ENCODE measurements at regions not wholly inside any gene's neighbourhood (a gene's known extent, or its start where the extent isn't known, plus 50 kb on each side); places are given as distances from the start of the nearest gene placed in this dataset.

GRCh38 chr13:33376212-33376611 lies 90.7 kb upstream of the STARD13 start:
- Mint-ChIP-seq H3K36me3 (ENCODE audit: low read depth) (no peaks in the 10 kb centered on the region), H3K9me3 (ENCODE audit: low read depth) (no peaks in the 10 kb centered on the region), H3K27ac (no peak overlapping the region), H3K4me3 (no peak overlapping the region), H3K4me1 (no peaks in the 10 kb centered on the region), H3K27me3 (peaks cover 4% of the 10 kb centered on the region)
- no peak for DNase-seq
- CTCF ChIA-PET = interaction anchor here (0.6 kb wide), 1 partner anchor 512 kb away, joined by 3 read pairs; no protein-coding TSS in a partner anchor
- POLR2A ChIA-PET = no interaction called here
- intact Hi-C loops (cut with DNase I, micrococcal nuclease) = no loop called here
- ATAC-seq = no peak

- Mint-ChIP-seq H3K27ac (no peak overlapping the region), H3K9me3 (ENCODE audit: low read depth) (no peaks in the 10 kb centered on the region), H3K4me3 (no peak overlapping the region), H3K36me3 (ENCODE audit: low read depth) (no peaks in the 10 kb centered on the region), H3K4me1 (no peaks in the 10 kb centered on the region), H3K27me3 (peaks cover 4% of the 10 kb centered on the region)
- intact Hi-C loops (cut with DNase I, micrococcal nuclease) = no loop called here
- ChIA-PET POLR2A (no interaction called here), CTCF (no interaction called here)
- DNase-seq (no peak), ATAC-seq (no peak)
Observed at GRCh38 chr13:33377411-33377810, 91.9 kb upstream of the STARD13 start.

- Mint-ChIP-seq H3K27ac (no peak overlapping the region), H3K36me3 (ENCODE audit: low read depth) (no peaks in the 10 kb centered on the region), H3K4me1 (no peaks in the 10 kb centered on the region), H3K4me3 (no peak overlapping the region), H3K9me3 (ENCODE audit: low read depth) (no peaks in the 10 kb centered on the region), H3K27me3 (peaks cover 4% of the 10 kb centered on the region)
- POLR2A ChIA-PET = no interaction called here
- ATAC-seq (no peak), DNase-seq (no peak)
- intact Hi-C loops (cut with DNase I, micrococcal nuclease) = no loop called here
- CTCF ChIA-PET = no interaction called here
Observed at GRCh38 chr13:33377825-33378224, 92.3 kb upstream of the STARD13 start.

- intact Hi-C loops (cut with DNase I, micrococcal nuclease) = no loop called here
- DNase-seq = no peak
- Mint-ChIP-seq H3K36me3 (ENCODE audit: low read depth) (no peaks in the 10 kb centered on the region), H3K27me3 (peaks cover 5% of the 10 kb centered on the region), H3K4me1 (no peaks in the 10 kb centered on the region), H3K4me3 (no peak overlapping the region), H3K27ac (no peak overlapping the region), H3K9me3 (ENCODE audit: low read depth) (no peaks in the 10 kb centered on the region)
- ATAC-seq = no peak
- ChIA-PET CTCF (no interaction called here), POLR2A (no interaction called here)
Observed at GRCh38 chr13:33379608-33380007, 94.1 kb upstream of the STARD13 start.

GRCh38 chr13:33380487-33381079 lies 95.0 kb upstream of the STARD13 start:
- no peak overlapping the region for H3K4me3 Mint-ChIP-seq
- POLR2A ChIA-PET = no interaction called here

GRCh38 chr13:33381180-33381579 lies 95.6 kb upstream of the STARD13 start:
- H3K4me1 Mint-ChIP-seq = no peaks in the 10 kb centered on the region
- POLR2A ChIA-PET = no interaction called here
- no peak overlapping the region for H3K27ac Mint-ChIP-seq
- H3K27me3 Mint-ChIP-seq = peaks cover 5% of the 10 kb centered on the region
- no peaks in the 10 kb centered on the region for H3K9me3 Mint-ChIP-seq (ENCODE audit: low read depth)
- no peak overlapping the region for H3K4me3 Mint-ChIP-seq
- DNase-seq (no peak), ATAC-seq (no peak)
- intact Hi-C loops (cut with DNase I, micrococcal nuclease) = no loop called here
- CTCF ChIA-PET = interaction anchor here (0.6 kb wide), 1 partner anchor 31 kb away, joined by 3 read pairs; no protein-coding TSS in a partner anchor
- H3K36me3 Mint-ChIP-seq (ENCODE audit: low read depth) = no peaks in the 10 kb centered on the region

More at GRCh38 chr13:33380487-33381079, 95.0 kb upstream of the STARD13 start:
- Mint-ChIP-seq H3K36me3 (ENCODE audit: low read depth) (no peaks in the 10 kb centered on the region), H3K4me1 (no peaks in the 10 kb centered on the region), H3K27me3 (peaks cover 5% of the 10 kb centered on the region), H3K27ac (no peak overlapping the region), H3K9me3 (ENCODE audit: low read depth) (no peaks in the 10 kb centered on the region)
- ATAC-seq (no peak), DNase-seq (no peak)
- CTCF ChIA-PET = interaction anchor here (0.6 kb wide), 1 partner anchor 31 kb away, joined by 3 read pairs; no protein-coding TSS in a partner anchor
- intact Hi-C loops (cut with DNase I, micrococcal nuclease) = no loop called here

GRCh38 chr13:33381906-33382305 lies 96.4 kb upstream of the STARD13 start:
- DNase-seq (no peak), ATAC-seq (no peak)
- Mint-ChIP-seq H3K9me3 (ENCODE audit: low read depth) (no peaks in the 10 kb centered on the region), H3K4me1 (no peaks in the 10 kb centered on the region), H3K4me3 (no peak overlapping the region), H3K27ac (no peak overlapping the region), H3K36me3 (ENCODE audit: low read depth) (no peaks in the 10 kb centered on the region), H3K27me3 (peaks cover 4% of the 10 kb centered on the region)
- intact Hi-C loops (cut with DNase I, micrococcal nuclease) = no loop called here
- ChIA-PET CTCF (no interaction called here), POLR2A (no interaction called here)

- DNase-seq (no peak), ATAC-seq (no peak)
- Mint-ChIP-seq H3K36me3 (ENCODE audit: low read depth) (no peaks in the 10 kb centered on the region), H3K27ac (no peak overlapping the region), H3K27me3 (peaks cover 2% of the 10 kb centered on the region), H3K4me1 (no peaks in the 10 kb centered on the region), H3K4me3 (no peak overlapping the region), H3K9me3 (ENCODE audit: low read depth) (no peaks in the 10 kb centered on the region)
- intact Hi-C loops (cut with DNase I, micrococcal nuclease) = no loop called here
- ChIA-PET POLR2A (no interaction called here), CTCF (no interaction called here)
Observed at GRCh38 chr13:33383724-33384577, 98.4 kb upstream of the STARD13 start.

GRCh38 chr13:33388286-33388998 lies 102.9 kb upstream of the STARD13 start:
- intact Hi-C loops (cut with DNase I, micrococcal nuclease) = no loop called here
- H3K36me3 Mint-ChIP-seq (ENCODE audit: low read depth) = no peaks in the 10 kb centered on the region
- no peak overlapping the region for H3K4me3 Mint-ChIP-seq
- no peak overlapping the region for H3K27ac Mint-ChIP-seq
- no peaks in the 10 kb centered on the region for H3K9me3 Mint-ChIP-seq (ENCODE audit: low read depth)
- no peak for DNase-seq
- POLR2A ChIA-PET = no interaction called here
- H3K27me3 Mint-ChIP-seq = no peaks in the 10 kb centered on the region
- no peak for ATAC-seq
- H3K4me1 Mint-ChIP-seq = no peaks in the 10 kb centered on the region
- CTCF ChIA-PET = interaction anchor here (0.6 to 0.7 kb wide), 2 partner anchors 132 to 416 kb away, joined by 3 read pairs; no protein-coding TSS in a partner anchor

- no peak for DNase-seq
Observed at GRCh38 chr13:33392794-33393405, 107.3 kb upstream of the STARD13 start.

GRCh38 chr13:33394294-33394932 lies 108.9 kb upstream of the STARD13 start:
- CTCF ChIA-PET = interaction anchor here (0.9 kb wide), 1 partner anchor 134 kb away, joined by 3 read pairs; no protein-coding TSS in a partner anchor
- H3K27me3 Mint-ChIP-seq = peaks cover 8% of the 10 kb centered on the region
- no peak overlapping the region for H3K4me3 Mint-ChIP-seq
- H3K36me3 Mint-ChIP-seq (ENCODE audit: low read depth) = no peaks in the 10 kb centered on the region
- H3K9me3 Mint-ChIP-seq (ENCODE audit: low read depth) = no peaks in the 10 kb centered on the region
- H3K4me1 Mint-ChIP-seq = no peaks in the 10 kb centered on the region
- POLR2A ChIA-PET = no interaction called here
- no peak overlapping the region for H3K27ac Mint-ChIP-seq
- ATAC-seq = no peak
- intact Hi-C loops (cut with DNase I, micrococcal nuclease) = no loop called here
- DNase-seq = no peak

More at GRCh38 chr13:33392794-33393405, 107.3 kb upstream of the STARD13 start:
- Mint-ChIP-seq H3K9me3 (ENCODE audit: low read depth) (no peaks in the 10 kb centered on the region), H3K4me1 (no peaks in the 10 kb centered on the region), H3K27me3 (peaks cover 8% of the 10 kb centered on the region), H3K27ac (no peak overlapping the region), H3K36me3 (ENCODE audit: low read depth) (no peaks in the 10 kb centered on the region), H3K4me3 (no peak overlapping the region)
- no peak for ATAC-seq
- ChIA-PET POLR2A (no interaction called here), CTCF (interaction anchor here (0.6 kb wide), 1 partner anchor 21 kb away, joined by 3 read pairs; no protein-coding TSS in a partner anchor)
- intact Hi-C loops (cut with DNase I, micrococcal nuclease) = no loop called here
